ENCODE measurements at regions not wholly inside any gene's neighbourhood (a gene's known extent, or its start where the extent isn't known, plus 50 kb on each side); places are given as distances from the start of the nearest gene placed in this dataset.
"Not testable (repeated sequence)": the region's sequence is repeated elsewhere in the genome, so short reads cannot be mapped to it uniquely, and the experiment has no call there.

GRCh38 chr6:19584207-19584606 is 253.0 kb upstream of the ID4 start:
- CTCF ChIA-PET (ENCODE audit: low intra/inter-chr PET ratio); H3K36me3 ChIP-seq (ENCODE audit: control insufficient read depth, insufficient read depth, low read length); H3K79me2 ChIP-seq (ENCODE audit: control insufficient read depth, insufficient read depth, low read length); H3K4me2 ChIP-seq (ENCODE audit: insufficient read depth, low read length); in situ Hi-C loops (cut with MboI); H3K9ac ChIP-seq (ENCODE audit: insufficient read depth in 1 of 2, low read depth in 2 of 2, low read length in 2 of 2); POLR2A ChIA-PET; H3K9me1 ChIP-seq (ENCODE audit: control insufficient read depth, insufficient read depth, low read length); DNase-seq (ENCODE audit: extremely low read depth in 1 of 4, low spot score in 3 of 4); H3K4me3 ChIP-seq; H3K27me3 ChIP-seq (ENCODE audit: control insufficient read depth in 2 of 2, insufficient read depth in 2 of 2, low read length in 2 of 2); H2AFZ ChIP-seq (ENCODE audit: low read depth, low read length); FAIRE-seq; H3K27ac ChIP-seq (ENCODE audit: extremely low read depth, low read depth, low read length); H3K4me1 ChIP-seq (replicated peaks in 1 of 2; ENCODE audit: control insufficient read depth in 2 of 2, insufficient read depth in 2 of 2, low read length in 2 of 2); intact Hi-C loops (cut with micrococcal nuclease); H4K20me1 ChIP-seq (replicated peaks; ENCODE audit: control insufficient read depth, insufficient read depth, low read length); H3K9me3 ChIP-seq (replicated peaks; ENCODE audit: control insufficient read depth, insufficient read depth, low read depth, low read length); ATAC-seq; BruUV-seq (replicated peaks): not testable (repeated sequence)
- peak; percentile 46 for TF ChIP-seq ZNF146 (CRISPR knock-in tag; IDR thresholded peaks at IDR 0.05; ENCODE audit: unreplicated experiment)
- WGBS (ENCODE audit: insufficient coverage, low coverage, missing lambda C conversion rate), result 4% methylated on average over 4 of the region's 4 CpGs

- Histone ChIP-seq H3K9ac (ENCODE audit: insufficient read depth in 1 of 2, low read depth in 2 of 2, low read length in 2 of 2) (no peak overlapping the region), H3K4me3 (no peak overlapping the region), H3K27me3 (ENCODE audit: control insufficient read depth in 2 of 2, insufficient read depth in 2 of 2, low read length in 2 of 2) (no peaks in the 10 kb centered on the region), H2AFZ (ENCODE audit: low read depth, low read length) (no peak overlapping the region), H3K79me2 (ENCODE audit: control insufficient read depth, insufficient read depth, low read length) (no peaks in the 10 kb centered on the region), H3K4me2 (ENCODE audit: insufficient read depth, low read length) (no peak overlapping the region), H3K9me1 (ENCODE audit: control insufficient read depth, insufficient read depth, low read length) (no peaks in the 10 kb centered on the region), H3K27ac (ENCODE audit: extremely low read depth, low read depth, low read length) (no peak overlapping the region), H3K36me3 (ENCODE audit: control insufficient read depth, insufficient read depth, low read length) (no peaks in the 10 kb centered on the region), H4K20me1 (replicated peaks; ENCODE audit: control insufficient read depth, insufficient read depth, low read length) (no peaks in the 10 kb centered on the region), H3K4me1 (replicated peaks in 1 of 2; ENCODE audit: control insufficient read depth in 2 of 2, insufficient read depth in 2 of 2, low read length in 2 of 2) (no peaks in the 10 kb centered on the region), H3K9me3 (replicated peaks; ENCODE audit: control insufficient read depth, insufficient read depth, low read depth, low read length) (no peaks in the 10 kb centered on the region)
- no peak for ATAC-seq
- TF ChIP-seq ZNF124 (CRISPR knock-in tag; IDR thresholded peaks at IDR 0.05) (no peak), AFF4 (CRISPR knock-in tag; IDR thresholded peaks at IDR 0.05) (no peak), MED1 (CRISPR knock-in tag; IDR thresholded peaks at IDR 0.05; ENCODE audit: borderline replicate concordance) (no peak)
- POLR2A ChIA-PET, result no interaction called here
- no peak for DNase-seq (ENCODE audit: extremely low read depth in 1 of 4, low spot score in 3 of 4)
- 2% methylated on average over 4 of the region's 4 CpGs for WGBS (ENCODE audit: insufficient coverage, low coverage, missing lambda C conversion rate)
- CTCF ChIA-PET (ENCODE audit: low intra/inter-chr PET ratio), result no interaction called here
- intact Hi-C loops (cut with micrococcal nuclease) (no loop called here), in situ Hi-C loops (cut with MboI) (no loop called here)
- FAIRE-seq, result no peak
- no TSS peak for BruUV-seq (replicated peaks)
Measured at GRCh38 chr6:19587238-19587942, 249.8 kb upstream of the ID4 start.
